NCI-H446 treated with DMSO at 0.1 percent for 48 hours (cell line): ENCODE measurements at regions not wholly inside any gene's neighbourhood (a gene's known extent, or its start where the extent isn't known, plus 50 kb on each side); places are given as distances from the start of the nearest gene placed in this dataset.
"Not testable (repeated sequence)": the region's sequence is repeated elsewhere in the genome, so short reads cannot be mapped to it uniquely, and the experiment has no call there.

Experiments used
- DNase-seq: peaks from one replicate; lab custom pipeline; 2025; lab: John Stamatoyannopoulos, UW

- DNase-seq, result no peak
Measured at GRCh38 chr9:111148052-111149017, 110.1 kb upstream of the LPAR1 start.

- DNase-seq, result no peak
Measured at GRCh38 chr9:111147041-111147440, 108.8 kb upstream of the LPAR1 start.

- no peak for DNase-seq
Measured at GRCh38 chr9:111144741-111145140, 106.5 kb upstream of the LPAR1 start.

GRCh38 chr9:111136180-111136579 is 97.9 kb upstream of the LPAR1 start:
- no peak for DNase-seq

GRCh38 chr9:111131211-111131610 is 92.9 kb upstream of the LPAR1 start:
- no peak for DNase-seq

GRCh38 chr9:111120526-111120925 is 82.3 kb upstream of the LPAR1 start:
- DNase-seq, result no peak

GRCh38 chr9:111118256-111118948 is 80.1 kb upstream of the LPAR1 start:
- DNase-seq, result no peak

- DNase-seq, result no peak
Measured at GRCh38 chr9:111114486-111114885, 76.2 kb upstream of the LPAR1 start.

GRCh38 chr9:111113712-111114111 is 75.4 kb upstream of the LPAR1 start:
- no peak for DNase-seq

- DNase-seq, result no peak
Measured at GRCh38 chr9:111110805-111111204, 72.5 kb upstream of the LPAR1 start.

GRCh38 chr9:111108946-111109345 is 70.7 kb upstream of the LPAR1 start:
- no peak for DNase-seq

GRCh38 chr9:111107141-111107540 is 68.9 kb upstream of the LPAR1 start:
- no peak for DNase-seq

- DNase-seq, result no peak
Measured at GRCh38 chr9:111106202-111106601, 67.9 kb upstream of the LPAR1 start.

GRCh38 chr9:111102793-111103464 is 64.7 kb upstream of the LPAR1 start:
- DNase-seq, result no peak

- no peak for DNase-seq
Measured at GRCh38 chr9:111099199-111100008, 61.1 kb upstream of the LPAR1 start.

- no peak for DNase-seq
Measured at GRCh38 chr9:111098093-111098492, 59.8 kb upstream of the LPAR1 start.

- DNase-seq, result no peak
Measured at GRCh38 chr9:111096051-111096450, 57.8 kb upstream of the LPAR1 start.

GRCh38 chr9:111095441-111095840 is 57.2 kb upstream of the LPAR1 start:
- no peak for DNase-seq

GRCh38 chr9:111094958-111095357 is 56.7 kb upstream of the LPAR1 start:
- no peak for DNase-seq

GRCh38 chr9:111094433-111094924 is 56.2 kb upstream of the LPAR1 start:
- no peak for DNase-seq

- not testable (repeated sequence) for DNase-seq
Measured at GRCh38 chr9:111092167-111092566, 53.9 kb upstream of the LPAR1 start.
